ENCODE measurements at regions not wholly inside any gene's neighbourhood (a gene's known extent, or its start where the extent isn't known, plus 50 kb on each side); places are given as distances from the start of the nearest gene placed in this dataset.

GRCh38 chr20:7817286-7817685 is 123.0 kb downstream of the HAO1 start:
- POLR2A ChIA-PET = no interaction called here
- Histone ChIP-seq H3K4me3 (no peak overlapping the region), H3K4me1 (no peaks in the 10 kb centered on the region), H3K9me3 (peaks cover 6% of the 10 kb centered on the region; the same call in 2 of the 3 replicates), H3K4me2 (no peak overlapping the region), H3K27ac (no peak overlapping the region)
- 71% methylated on average over 1 of the region's 1 CpG for WGBS (ENCODE audit: missing lambda C conversion rate)
- DNase-seq (ENCODE audit: low read depth in 1 of 2, low spot score in 1 of 2) (no peak), ATAC-seq (no peak), FAIRE-seq (no peak)
- TF ChIP-seq HDAC2 (IDR thresholded peaks at IDR 0.05) (no peak), RNF2 (IDR thresholded peaks at IDR 0.05; ENCODE audit: borderline replicate concordance, low read depth) (no peak), JUNB (IDR thresholded peaks at IDR 0.05) (no peak), MAZ (IDR thresholded peaks at IDR 0.05; ENCODE audit: borderline replicate concordance, low read depth, low read length) (no peak), ZFP36 (IDR thresholded peaks at IDR 0.05; ENCODE audit: borderline replicate concordance, partially characterized antibody) (no peak), USF2 (IDR thresholded peaks at IDR 0.05) (no peak), ATOH8 (CRISPR knock-in tag; IDR thresholded peaks at IDR 0.05; ENCODE audit: low read depth) (no peak), NFE2L2 (conservative IDR thresholded peaks at IDR 0.05; ENCODE audit: low read length) (no peak), RCOR1 (IDR thresholded peaks at IDR 0.05; ENCODE audit: low read depth, low read length) (no peak), MYC (IDR thresholded peaks at IDR 0.05; ENCODE audit: borderline replicate concordance, low read length) (no peak), ELK1 (IDR thresholded peaks at IDR 0.05; ENCODE audit: low read depth, low read length) (no peak), CEBPB (IDR thresholded peaks at IDR 0.05) (no peak), CTCF (IDR thresholded peaks at IDR 0.05) (no peak)
- CTCF ChIA-PET = no interaction called here

GRCh38 chr20:7818477-7818876 is 121.8 kb downstream of the HAO1 start:
- Histone ChIP-seq H3K9me3 (peaks cover 11% of the 10 kb centered on the region; the same call in 2 of the 3 replicates), H3K4me3 (no peak overlapping the region), H3K4me2 (no peak overlapping the region), H3K27ac (no peak overlapping the region), H3K4me1 (no peaks in the 10 kb centered on the region)
- ChIA-PET CTCF (no interaction called here), POLR2A (no interaction called here)
- DNase-seq (ENCODE audit: low read depth in 1 of 2, low spot score in 1 of 2) = no peak
- no peak for FAIRE-seq
- ATAC-seq = no peak
- TF ChIP-seq HOXB13 (CRISPR knock-in tag; IDR thresholded peaks at IDR 0.05; ENCODE audit: low read depth) (no peak), PHF8 (IDR thresholded peaks at IDR 0.05; ENCODE audit: borderline replicate concordance, low read depth) (no peak), BHLHE40 (IDR thresholded peaks at IDR 0.05; ENCODE audit: low read depth, low read length) (no peak), SMC3 (IDR thresholded peaks at IDR 0.05) (no peak), RAD21 (conservative IDR thresholded peaks at IDR 0.05 in 1 of 2, IDR thresholded peaks at IDR 0.05 in 1 of 2) (no peak), ZSCAN20 (CRISPR knock-in tag; IDR thresholded peaks at IDR 0.05) (no peak)
- 43% methylated on average over 1 of the region's 1 CpG for WGBS (ENCODE audit: missing lambda C conversion rate)

- ChIA-PET CTCF (no interaction called here), POLR2A (no interaction called here)
- no peak overlapping the region for H3K4me3 ChIP-seq
- 42% methylated on average over 4 of the region's 4 CpGs for WGBS (ENCODE audit: missing lambda C conversion rate)
- FAIRE-seq (no peak), ATAC-seq (no peak), DNase-seq (ENCODE audit: low read depth in 1 of 2, low spot score in 1 of 2) (no peak)
- H3K9me3 ChIP-seq = peaks cover 6% of the 10 kb centered on the region; the same call in 1 of the 3 replicates
- no peak overlapping the region for H3K4me2 ChIP-seq
- H3K4me1 ChIP-seq = no peaks in the 10 kb centered on the region
- H3K27ac ChIP-seq = no peak overlapping the region
- no peak for TF ChIP-seq REST (IDR thresholded peaks at IDR 0.05)
- TF ChIP-seq KDM5A (IDR thresholded peaks at IDR 0.05) = no peak
- no peak for TF ChIP-seq MAX (IDR thresholded peaks at IDR 0.05)
- no peak for TF ChIP-seq E2F6 (IDR thresholded peaks at IDR 0.05; ENCODE audit: borderline replicate concordance, low read depth)
- TF ChIP-seq ZNF302 (CRISPR knock-in tag; IDR thresholded peaks at IDR 0.05) = no peak
- no peak for TF ChIP-seq CHD4 (IDR thresholded peaks at IDR 0.05; ENCODE audit: borderline replicate concordance)
- TF ChIP-seq SREBF2 (IDR thresholded peaks at IDR 0.05) = no peak
- TF ChIP-seq RAD21 (conservative IDR thresholded peaks at IDR 0.05 in 1 of 2, IDR thresholded peaks at IDR 0.05 in 1 of 2) = no peak
- TF ChIP-seq PHF8 (IDR thresholded peaks at IDR 0.05; ENCODE audit: borderline replicate concordance, low read depth) = no peak
Observed at GRCh38 chr20:7820897-7821296, 119.4 kb downstream of the HAO1 start.

Measured in A549 (cell line).